NAMALWA (cell line): ENCODE measurements at regions not wholly inside any gene's neighbourhood (a gene's known extent, or its start where the extent isn't known, plus 50 kb on each side); places are given as distances from the start of the nearest gene placed in this dataset.

Experiments
- DNase-seq: peaks from one replicate; pipeline ENCODE4 v3.0.0-alpha.2; 2015; ENCODE audit warnings: low spot score

DNA sequence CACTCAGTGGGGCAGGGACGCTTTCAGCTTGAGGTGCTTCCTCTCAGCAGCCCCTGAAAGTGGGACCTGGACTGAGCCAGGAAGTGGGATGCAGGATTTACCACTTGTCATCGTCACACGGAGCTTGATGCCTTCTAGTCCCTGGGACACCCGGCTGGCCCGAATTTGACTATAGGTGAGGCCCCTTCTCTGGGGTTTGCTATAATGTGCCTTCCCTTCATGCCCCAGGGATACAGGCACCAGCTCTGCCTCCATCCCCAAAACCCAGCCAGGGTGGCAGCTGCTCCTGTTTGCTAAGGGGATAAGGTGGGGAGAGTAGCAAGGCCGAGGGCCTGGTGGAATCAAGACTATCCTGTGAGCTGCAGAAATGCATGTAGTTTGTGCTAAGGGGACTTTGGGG is 235.0 kb downstream of the GLRX3 start:
- DNase-seq = no peak

DNA sequence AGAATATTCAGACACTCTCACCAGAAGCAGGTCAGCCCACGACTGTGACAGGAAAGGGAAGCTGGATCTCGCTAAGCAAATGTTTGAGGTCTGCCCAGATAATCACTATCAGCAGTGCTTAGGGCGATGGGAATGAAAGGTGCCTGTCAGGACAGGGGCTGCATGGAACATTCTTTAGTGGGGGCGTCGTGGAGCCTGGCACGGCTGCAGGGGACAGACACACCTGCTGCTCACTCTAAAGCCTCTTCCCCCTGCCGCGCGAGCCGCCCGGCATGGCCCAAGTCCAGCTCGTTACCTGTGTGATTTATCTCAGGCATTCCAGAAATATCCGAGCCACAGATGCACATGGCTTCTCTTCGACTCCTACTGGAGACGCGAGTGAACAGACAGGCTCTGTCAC is 235.5 kb downstream of the GLRX3 start:
- DNase-seq = no peak

DNA sequence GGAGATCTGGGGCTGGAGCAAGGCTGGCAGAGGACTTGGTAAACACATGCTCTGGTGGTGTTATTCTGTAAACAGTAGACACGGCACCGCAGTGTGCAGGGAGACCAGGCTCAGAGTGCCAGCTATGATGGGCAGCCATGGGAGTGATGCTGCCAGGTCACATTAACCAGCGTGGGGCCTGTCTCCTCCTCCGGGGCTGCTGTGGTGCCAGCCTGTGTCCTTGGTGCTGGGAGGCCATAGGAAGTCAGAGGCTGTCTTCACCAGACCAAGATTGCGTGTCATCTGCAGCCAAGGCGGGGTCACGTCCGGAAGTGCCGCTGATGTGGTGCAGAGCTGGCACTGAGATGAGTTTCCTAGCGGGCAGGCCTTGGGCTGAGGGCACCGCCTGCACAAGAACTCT is 236.0 kb downstream of the GLRX3 start:
- no peak for DNase-seq

DNA sequence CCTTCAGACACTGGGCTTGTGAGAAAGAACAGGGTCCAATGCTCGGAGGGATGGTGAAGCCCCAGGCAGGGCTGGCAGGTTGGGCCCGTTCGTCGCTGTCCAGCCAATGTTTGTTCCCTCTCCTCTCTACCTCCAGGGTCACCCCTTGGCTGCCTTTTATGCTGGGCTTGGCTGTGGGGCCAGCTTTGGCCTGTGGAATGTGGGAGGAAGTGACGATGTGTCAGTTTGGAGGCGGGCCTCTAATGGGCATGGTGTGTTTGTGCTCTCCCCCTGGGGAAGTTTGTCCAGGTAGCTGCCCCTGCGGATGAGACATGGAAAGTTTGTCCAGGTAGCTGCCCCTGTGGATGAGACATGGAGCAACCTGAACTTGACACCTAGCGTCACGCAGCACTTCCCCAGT is 236.7 kb downstream of the GLRX3 start:
- DNase-seq = no peak

DNA sequence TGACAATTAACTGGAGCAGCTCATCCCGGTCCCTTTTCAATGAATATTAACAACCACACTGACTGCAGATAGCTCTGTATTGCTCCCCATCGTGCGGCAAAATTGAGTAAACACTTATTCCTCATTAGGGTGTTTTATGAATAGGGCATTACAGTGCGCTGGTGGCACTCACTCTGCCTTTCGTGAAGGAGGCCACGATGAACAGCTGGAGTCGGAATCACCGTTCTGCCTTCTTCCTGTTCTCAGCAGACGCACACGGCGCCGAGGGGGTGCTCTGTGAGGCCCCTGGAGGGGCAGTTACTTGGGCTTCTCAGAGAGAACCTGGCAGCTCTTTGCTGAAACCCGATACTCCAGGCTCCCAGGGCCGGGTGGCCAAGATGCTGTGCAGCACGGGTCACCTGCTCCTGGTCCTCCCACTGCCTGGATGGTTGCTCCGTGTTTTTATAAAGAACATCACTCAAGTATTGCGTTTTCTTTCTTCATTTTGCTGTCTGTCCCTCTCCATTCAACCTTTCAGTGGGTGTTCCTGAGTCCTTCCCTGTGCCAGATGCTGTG is 241.9 kb downstream of the GLRX3 start:
- no peak for DNase-seq

DNA sequence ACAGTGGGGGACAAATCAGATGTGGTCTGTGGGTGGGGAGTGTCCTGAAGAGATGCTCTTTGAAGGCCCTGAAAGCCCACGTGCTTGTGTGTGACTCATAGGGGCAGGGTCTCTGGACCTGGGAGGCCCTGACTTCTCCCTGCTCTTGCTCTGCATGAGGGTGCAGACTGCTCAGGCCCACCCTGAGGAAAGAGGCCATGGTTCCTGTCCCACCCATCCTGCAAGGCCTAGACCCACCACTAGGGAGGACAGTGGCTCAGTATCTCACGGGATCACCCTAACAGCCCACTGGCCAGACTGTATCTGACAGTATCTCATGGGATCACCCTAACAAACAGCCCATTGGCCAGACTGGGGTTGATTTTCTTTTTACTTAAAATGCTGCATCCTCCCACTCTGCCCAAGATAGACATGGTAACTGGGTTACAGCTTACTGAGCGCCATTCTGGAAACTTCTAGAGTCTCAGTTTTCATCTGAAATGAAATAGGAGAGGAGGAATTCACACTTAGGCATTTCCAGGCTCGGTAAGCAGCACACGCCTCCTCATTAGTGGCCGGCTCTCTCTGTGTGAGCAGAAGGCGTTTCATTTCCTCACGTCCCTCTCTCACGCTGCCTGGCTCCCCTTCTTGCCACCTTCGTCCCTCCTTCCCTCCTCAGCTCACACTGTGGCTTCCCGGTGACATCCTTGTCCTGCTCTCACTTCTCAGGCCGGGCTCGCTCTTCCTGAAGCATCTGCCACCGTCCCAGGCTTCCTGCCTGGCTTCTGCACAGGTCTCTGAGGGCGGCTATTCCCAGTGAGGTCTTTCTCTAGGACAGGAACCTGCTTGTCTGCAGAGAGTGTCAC is 242.6 kb downstream of the GLRX3 start:
- peak; percentile 37 for DNase-seq

DNA sequence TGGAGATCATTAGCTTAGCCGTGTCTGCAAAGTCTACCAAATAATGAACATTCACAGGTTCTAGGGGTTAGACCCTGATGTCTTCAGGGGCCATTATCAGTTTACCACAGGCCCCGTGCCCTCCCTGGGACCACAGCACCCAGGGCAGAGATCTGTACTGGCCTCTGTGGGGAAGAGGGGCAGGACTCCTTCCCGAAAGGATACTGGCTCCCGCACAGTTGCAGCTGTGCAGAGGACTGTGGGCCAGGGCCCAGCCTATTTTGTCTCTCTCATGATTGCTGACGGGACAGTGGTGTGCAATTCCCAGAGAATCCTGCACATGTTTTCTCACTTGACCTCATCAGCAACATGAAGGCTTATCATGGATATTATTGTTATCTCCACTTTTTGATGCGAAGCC is 243.9 kb downstream of the GLRX3 start:
- DNase-seq = no peak

DNA sequence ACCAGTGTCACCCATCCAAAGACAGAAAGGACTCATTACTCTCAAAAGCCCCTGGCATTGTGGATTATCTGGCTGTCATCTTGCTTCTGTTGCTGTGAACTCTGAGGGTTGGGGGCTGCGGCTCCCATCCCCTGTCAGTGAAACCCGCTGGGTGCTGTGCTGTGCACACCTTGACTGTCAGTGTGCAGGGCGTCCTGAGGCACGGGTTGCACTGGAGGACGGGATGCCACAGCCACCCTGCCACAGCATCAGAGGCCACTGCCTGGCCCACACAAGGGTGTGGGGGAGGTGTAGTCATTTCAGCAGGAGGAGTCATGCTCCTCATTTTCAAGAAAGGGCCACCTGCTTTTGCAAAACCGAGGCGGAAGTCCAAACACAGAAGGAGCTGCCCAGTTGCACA is 245.8 kb downstream of the GLRX3 start:
- no peak for DNase-seq

DNA sequence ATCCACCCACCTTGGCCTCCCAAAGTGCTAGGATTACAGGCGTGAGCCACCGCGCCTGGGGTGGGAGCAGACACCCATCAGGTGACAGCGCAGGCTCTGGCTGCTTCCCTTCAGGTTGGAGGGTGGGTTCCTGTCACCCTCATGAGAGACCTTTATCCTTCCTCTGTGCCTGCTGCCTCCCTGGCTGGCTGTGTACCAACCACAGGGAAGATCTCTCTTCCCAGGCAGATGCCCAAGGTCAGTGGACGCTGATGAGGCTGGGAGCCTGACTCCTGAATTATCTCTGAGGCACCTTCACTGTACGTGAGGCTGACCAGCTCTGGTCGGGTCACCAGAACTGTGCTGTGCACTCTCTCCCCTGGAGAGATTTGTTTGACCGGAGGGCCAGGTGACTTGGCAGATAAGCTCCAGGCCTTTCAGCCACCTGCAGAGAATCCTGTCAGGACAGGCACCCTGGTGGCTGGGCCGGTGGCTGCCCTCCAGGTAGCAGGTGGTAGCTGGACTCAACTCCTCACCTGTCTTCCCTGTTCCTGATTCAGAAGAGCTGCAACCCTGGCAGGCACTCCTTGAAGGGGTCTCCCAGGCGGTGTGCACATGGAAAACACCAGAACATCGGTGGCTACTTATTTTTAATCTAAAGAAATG is 251.9 kb downstream of the GLRX3 start:
- no peak for DNase-seq

DNA sequence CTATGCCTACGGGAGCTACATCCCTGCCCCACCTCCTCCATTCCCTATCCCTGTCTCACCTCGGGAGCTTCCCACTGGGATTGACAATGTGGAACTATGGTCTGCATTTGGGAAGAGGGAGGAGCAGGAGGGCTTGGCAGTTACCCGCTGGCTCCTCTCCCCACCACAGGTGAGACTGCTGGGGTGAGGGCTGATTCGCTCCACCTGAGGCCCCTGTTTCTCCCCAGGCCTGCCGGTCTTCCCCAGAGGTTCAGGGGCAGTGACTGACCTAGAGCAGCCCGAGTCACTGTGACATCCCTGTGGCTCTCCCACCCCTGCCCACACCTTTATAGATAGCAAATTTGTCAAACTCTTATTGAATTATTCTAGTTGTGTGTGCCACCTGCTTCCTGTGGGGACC is 252.6 kb downstream of the GLRX3 start:
- DNase-seq = no peak

DNA sequence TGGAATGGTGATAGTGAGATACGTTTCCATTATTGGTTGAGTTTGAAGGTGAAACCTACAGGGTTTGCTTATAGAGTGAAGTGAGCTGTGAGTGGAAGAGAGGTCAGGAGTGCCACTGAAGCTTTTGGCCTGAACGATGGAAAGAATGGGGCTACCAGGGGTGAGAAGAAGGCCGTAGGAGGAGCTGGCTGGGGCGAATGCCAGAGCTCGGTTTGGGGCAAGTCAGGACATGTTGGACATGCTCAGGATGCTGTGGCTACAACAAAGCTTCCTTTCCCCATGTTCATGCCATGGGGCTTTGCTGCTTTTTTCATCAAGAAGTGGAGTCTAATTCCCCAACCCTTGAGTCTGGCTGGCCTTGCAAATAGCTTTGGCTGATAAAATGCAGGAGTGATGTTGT is 253.7 kb downstream of the GLRX3 start:
- no peak for DNase-seq

DNA sequence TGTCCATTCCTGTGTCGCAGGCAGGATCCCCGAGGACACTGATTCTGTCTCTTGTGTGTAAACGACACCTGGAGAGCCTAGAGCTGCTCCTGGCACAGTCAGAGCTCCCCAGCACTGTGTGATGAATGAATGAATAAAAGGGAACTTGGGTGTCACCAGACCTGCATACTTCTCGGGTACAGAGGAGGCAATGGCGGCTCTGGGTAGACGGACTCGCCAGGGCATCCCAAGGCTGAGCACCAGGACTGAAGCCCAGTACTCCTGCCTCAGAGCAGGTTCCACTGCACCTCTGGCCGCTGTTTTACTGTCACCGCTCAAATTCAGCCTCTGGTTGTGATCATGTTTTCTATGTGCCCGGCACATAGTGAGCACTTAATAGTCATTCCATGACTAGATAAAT is 255.8 kb downstream of the GLRX3 start:
- DNase-seq = no peak

DNA sequence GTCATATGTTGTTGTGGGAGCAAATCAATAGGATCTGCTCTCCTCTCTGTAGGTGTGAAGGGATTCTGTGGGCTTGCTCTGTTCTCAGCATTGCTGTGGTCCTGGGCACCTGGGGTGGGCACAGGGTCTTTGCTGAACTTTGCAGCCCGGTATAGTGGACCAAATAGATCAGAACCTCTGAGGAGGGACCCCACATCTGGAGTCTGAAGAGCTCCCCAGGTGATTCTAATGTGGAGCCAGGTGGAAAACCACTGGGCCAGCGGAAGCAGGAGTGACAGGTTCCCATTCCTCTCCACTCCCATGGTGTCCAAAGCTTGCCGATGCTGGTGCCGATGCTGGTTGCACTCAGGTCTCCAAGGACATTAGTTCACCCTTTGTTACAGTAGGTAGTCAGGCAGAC is 257.2 kb downstream of the GLRX3 start:
- no peak for DNase-seq

DNA sequence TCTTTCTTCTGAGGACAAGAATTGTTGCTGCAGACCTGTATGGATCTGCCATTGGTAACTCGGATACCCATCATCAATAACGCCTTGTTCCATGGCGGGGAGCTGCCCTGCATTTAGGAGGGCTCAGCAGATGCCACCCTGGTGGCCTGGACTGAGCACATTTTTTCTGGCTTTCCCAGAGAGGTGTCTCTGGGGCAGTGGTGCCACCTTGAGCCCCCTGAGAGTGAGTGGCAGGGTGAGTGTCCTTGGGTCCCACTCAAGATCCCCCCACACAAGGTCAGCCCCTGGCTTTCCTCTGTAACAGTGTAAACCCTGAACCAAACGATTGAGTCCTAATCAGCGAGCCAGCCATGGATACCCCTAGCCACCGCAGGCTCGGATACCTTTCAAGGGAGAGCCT is 258.6 kb downstream of the GLRX3 start:
- DNase-seq = no peak

DNA sequence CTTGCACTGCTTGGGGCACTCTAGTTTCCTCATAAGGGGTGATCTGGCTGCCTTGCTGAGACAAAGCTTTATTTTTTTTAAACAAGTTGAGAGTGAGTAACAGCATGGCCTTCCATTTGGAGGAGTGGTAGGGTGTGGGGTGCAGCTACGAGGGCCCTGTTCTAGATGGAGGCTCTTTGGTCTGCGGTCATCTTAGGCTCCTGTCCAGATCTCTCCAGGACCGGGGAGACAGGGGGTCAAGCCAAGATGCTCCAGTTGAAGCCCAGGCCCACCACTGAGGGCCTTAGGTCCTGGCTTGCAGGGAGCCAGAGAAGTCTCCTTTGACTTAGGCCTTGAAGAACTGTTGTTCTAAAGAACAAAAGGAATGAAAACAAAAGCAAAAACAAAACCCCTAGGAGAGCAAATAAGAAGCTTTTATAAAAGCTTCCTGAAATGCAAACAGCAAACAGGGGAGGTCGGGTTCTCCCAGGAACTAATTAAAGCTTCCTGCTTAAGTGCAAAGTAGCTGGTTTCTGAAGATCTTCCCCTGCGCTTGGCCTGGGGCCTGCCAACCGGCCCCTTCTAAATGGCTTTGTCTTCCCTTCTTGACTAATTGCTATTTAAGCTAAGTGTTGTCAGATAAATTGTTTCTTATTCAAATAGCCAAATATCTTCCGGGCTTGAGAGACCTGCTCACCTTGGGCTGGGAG is 259.2 kb downstream of the GLRX3 start:
- no peak for DNase-seq

DNA sequence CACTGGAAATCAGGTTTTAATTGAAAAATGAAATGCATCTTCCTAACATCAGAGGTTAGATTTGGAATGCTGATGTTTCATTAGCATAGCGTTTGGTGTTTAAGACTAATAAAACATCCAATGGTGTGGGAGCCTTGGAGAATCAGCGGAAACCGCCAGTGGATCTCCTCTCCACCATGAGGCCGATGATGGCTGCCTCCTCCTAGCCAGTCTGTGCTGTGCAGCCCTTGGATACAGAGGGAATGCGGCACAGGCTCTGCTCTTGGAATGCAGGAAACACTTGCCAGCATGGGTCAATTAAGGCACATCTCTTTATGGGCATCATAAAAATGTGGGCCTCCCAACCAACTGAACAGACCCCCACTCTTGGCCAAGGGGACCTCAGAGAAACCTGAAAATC is 259.9 kb downstream of the GLRX3 start:
- no peak for DNase-seq

DNA sequence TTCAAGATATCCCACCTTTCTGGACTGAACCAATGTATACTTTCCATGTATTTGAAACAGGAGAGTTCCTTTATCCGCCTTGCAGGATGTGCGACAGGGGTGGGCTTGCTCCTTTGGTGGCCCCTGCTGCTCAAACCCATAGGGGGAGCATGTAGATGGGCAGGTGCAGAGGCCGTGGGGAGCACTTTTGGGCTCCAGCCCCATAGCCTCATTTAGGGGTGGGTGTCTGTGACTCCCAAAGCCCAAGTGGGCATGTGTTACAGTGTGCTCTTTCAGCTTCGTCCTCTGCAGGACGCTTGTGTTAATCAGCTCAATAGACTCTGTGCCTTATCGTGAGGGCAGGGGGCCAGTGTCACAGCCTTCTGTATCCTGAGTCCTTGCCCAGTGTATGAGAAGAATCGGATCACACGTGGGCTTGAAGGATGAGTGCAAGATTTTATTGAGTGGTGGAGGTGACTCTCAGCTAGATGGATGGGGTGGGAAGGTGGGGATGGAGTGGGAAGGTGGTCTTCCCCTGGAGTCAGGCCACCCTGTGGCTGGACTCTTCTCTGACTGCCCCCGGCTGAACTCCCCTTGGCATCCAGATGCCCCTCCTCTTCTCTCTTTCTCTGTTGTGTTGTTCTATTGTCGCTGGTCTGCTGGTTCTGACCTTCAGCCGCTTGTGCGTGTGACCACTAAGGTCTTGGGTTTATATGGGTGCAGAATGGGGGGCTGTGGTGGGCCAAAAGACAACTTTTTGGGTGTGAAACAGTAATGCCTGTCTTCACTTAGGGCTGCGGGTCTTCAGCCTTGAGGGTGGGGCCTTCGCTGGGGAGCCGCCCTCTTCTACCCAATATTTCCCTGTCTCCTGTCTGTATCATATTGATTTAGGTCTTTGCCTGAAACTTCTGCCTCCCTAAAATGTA is 262.2 kb downstream of the GLRX3 start:
- DNase-seq = no peak

DNA sequence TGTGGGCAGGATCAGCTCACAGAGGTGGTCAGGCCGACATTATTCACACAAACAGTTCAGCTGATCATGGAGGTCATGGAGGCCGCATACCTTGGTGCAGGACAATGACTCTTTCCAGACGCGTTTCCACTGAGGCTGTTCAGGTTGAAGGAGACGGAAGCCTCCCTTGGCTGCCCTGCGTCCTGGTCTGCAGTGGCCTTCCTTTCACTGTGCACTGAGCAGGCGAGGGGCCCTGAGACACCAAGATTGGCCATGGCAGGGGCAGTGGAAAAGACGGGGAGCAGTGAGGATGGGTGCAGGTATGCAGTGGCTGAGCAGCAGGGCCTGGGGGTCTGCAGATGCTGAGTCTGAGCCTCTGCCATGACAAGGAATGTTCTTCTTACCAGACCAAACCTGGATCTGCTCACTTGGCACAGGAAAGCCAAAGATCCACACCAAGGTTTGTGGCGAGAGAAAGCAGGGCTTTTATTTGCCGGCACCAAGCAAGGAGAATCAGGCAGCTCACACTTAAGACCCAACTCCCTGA is 263.3 kb downstream of the GLRX3 start:
- no peak for DNase-seq

DNA sequence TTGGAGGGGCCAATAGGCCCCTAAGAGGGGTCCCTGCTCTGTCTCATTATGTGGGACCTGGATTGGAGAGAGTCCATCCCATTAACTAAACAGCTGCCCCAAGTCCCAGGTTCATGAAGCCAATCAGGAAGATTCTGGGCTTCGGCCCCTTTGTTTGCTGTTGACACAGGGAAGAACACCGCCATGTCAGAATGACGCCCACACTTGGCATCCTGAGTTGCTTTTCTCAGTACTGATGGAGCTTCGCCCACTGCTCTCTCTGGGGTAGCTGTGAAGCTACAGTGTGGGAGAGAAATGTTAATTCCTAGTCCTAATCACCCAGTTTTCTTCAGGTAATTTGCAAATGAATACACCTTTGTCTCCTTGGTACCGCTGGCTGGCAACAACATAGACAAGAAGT is 264.7 kb downstream of the GLRX3 start:
- no peak for DNase-seq

DNA sequence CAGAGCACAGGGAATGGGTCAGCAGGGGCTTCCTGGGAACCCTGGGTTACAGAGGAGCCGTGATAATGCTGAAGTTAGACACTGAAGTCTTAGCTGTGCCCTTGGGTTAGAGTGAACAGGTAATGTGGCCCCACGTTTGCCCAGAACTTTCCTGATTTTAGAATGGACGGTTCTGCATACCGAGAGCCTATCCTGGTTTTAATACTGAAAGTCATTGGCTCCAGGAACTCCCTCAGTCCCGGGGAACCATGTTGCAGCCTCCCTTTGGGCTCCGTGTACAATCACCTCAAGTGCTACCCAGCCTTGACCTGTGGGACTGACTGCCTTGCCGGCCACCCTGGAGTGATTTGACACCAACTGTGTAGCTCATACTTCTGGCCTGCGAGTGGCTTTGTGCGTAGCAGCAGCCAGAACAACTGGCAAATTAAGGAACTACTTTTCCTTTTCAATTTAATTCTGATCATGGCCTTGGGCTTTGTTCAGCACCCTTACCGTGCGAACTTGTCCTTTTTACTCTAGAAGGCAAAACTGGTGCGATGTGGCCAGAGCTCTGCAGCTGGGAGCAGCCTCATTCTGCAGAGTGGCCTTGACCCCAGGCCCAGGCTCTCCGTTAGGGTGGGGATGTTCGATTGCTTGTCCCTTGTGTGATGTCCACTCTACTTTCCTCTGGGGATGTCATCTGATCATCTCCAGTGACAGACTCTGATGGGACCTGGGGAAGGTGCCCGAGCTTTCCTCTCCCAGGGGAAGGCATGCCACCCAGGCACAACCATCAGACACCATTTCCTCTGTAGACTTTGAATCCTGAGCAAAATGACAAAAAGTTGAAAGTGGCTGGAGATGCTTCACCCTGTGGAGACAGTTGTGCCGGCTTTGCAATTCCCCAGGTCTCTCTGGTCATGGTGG is 265.9 kb downstream of the GLRX3 start:
- no peak for DNase-seq
